ENCODE measurements at regions not wholly inside any gene's neighbourhood (a gene's known extent, or its start where the extent isn't known, plus 50 kb on each side); places are given as distances from the start of the nearest gene placed in this dataset.

DNA sequence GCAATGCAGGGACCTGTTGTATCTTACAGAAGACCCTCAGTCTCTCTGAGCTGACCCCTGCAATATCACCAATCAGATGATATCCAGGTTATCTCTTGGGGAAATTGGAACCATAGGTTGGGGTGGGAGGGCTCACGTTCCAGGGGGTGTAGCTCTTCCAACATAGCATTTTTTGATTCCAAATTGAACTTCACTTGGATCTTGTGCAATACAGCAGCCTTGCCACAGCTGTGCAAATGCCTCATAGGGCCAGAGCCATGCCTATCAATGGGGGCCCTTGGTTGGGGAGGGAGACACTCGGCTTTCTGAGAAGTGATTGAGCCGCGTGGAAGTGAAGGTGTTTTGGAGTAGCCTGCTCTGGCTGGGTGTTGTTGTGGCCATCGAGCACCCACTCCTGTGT lies 117.2 kb upstream of the PITX1 start:
- TF ChIP-seq, protein P1, sequence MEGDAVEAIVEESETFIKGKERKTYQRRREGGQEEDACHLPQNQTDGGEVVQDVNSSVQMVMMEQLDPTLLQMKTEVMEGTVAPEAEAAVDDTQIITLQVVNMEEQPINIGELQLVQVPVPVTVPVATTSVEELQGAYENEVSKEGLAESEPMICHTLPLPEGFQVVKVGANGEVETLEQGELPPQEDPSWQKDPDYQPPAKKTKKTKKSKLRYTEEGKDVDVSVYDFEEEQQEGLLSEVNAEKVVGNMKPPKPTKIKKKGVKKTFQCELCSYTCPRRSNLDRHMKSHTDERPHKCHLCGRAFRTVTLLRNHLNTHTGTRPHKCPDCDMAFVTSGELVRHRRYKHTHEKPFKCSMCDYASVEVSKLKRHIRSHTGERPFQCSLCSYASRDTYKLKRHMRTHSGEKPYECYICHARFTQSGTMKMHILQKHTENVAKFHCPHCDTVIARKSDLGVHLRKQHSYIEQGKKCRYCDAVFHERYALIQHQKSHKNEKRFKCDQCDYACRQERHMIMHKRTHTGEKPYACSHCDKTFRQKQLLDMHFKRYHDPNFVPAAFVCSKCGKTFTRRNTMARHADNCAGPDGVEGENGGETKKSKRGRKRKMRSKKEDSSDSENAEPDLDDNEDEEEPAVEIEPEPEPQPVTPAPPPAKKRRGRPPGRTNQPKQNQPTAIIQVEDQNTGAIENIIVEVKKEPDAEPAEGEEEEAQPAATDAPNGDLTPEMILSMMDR (IDR thresholded peaks at IDR 0.05): no peak
- no peak for TF ChIP-seq POLR2A (IDR thresholded peaks at IDR 0.05)

Data from lower leg skin (tissue), 3 donors.